Loucy (cell line): ENCODE measurements at regions not wholly inside any gene's neighbourhood (a gene's known extent, or its start where the extent isn't known, plus 50 kb on each side); places are given as distances from the start of the nearest gene placed in this dataset.

Experiments used
- H2AFZ ChIP-seq: fragments of 200-600 bp; sonication (generic); 2 replicates; pipeline ENCODE4 v1.6.0; 2016; ENCODE audit warnings: antibody characterized with exemption, mild to moderate bottlenecking, low read length, moderate library complexity
- H3F3A ChIP-seq: fragments of 200-600 bp; 2 replicates; pipeline ENCODE4 v1.6.0; 2016; ENCODE audit warnings: antibody characterized with exemption, low read depth, mild to moderate bottlenecking
- H3K27me3 ChIP-seq: fragments of 200-600 bp; sonication (generic); 2 replicates; pipeline ENCODE4 v1.6.1; 2014; ENCODE audit warnings: low read length, mild to moderate bottlenecking; ENCODE audit not compliant: insufficient read depth, poor library complexity, severe bottlenecking
- H3K36me3 ChIP-seq: fragments of 200-600 bp; sonication (generic); 2 replicates; pipeline ENCODE4 v1.6.1; 2016; ENCODE audit warnings: low read length; ENCODE audit not compliant: insufficient read depth
- H3K4me1 ChIP-seq: fragments of 200-600 bp; sonication (generic); 2 replicates; pipeline ENCODE4 v1.5.1; 2014; ENCODE audit warnings: low read length, mild to moderate bottlenecking; ENCODE audit not compliant: insufficient read depth, poor library complexity, severe bottlenecking
- H3K4me2 ChIP-seq: fragments of 200-600 bp; sonication (generic); 2 replicates; pipeline ENCODE4 v1.6.0; 2014; ENCODE audit warnings: antibody characterized with exemption, low read length, low read depth, mild to moderate bottlenecking; ENCODE audit not compliant: poor library complexity, severe bottlenecking
- H3K4me3 ChIP-seq: fragments of 200-600 bp; sonication (generic); 2 replicates; pipeline ENCODE4 v1.5.1; 2014; ENCODE audit warnings: low read length, mild to moderate bottlenecking, mixed read lengths; ENCODE audit not compliant: poor library complexity, severe bottlenecking
- H3K79me2 ChIP-seq: fragments of 200-600 bp; sonication (generic); 2 replicates; pipeline ENCODE4 v1.6.1; 2014; ENCODE audit warnings: low read length; ENCODE audit not compliant: insufficient read depth
- H3K9ac ChIP-seq: fragments of 200-600 bp; sonication (generic); 2 replicates; pipeline ENCODE4 v1.6.0; 2014; ENCODE audit warnings: mild to moderate bottlenecking, low read depth, low read length, moderate library complexity; ENCODE audit not compliant: poor library complexity, severe bottlenecking
- H3K9me2 ChIP-seq: fragments of 200-600 bp; sonication (generic); replicated peaks from 2 replicates; pipeline ENCODE4 v1.6.1; 2016; ENCODE audit warnings: low read depth, low read length, mixed read lengths
- H3K9me3 ChIP-seq: fragments of 200-600 bp; sonication (generic); 2 replicates; pipeline ENCODE4 v1.6.1; 2014; ENCODE audit warnings: mild to moderate bottlenecking, antibody characterized with exemption, low read length, low read depth; ENCODE audit not compliant: insufficient read depth
- H4K20me1 ChIP-seq: fragments of 200-600 bp; sonication (generic); 2 replicates; pipeline ENCODE4 v1.6.0; 2014; ENCODE audit warnings: antibody characterized with exemption, low read length, mild to moderate bottlenecking; ENCODE audit not compliant: insufficient read depth, poor library complexity, severe bottlenecking
- CTCF ChIP-seq: fragments of 200-600 bp; sonication (generic); conservative IDR thresholded peaks from 2 replicates; pipeline ENCODE4 v1.5.1; 2014; ENCODE audit warnings: mild to moderate bottlenecking, antibody characterized with exemption, low read length
- EZH2phosphoT487 ChIP-seq: fragments of 200-600 bp; IDR thresholded peaks from 2 replicates; pipeline ENCODE4 v1.6.1; 2018; ENCODE audit warnings: antibody characterized with exemption, mild to moderate bottlenecking, moderate library complexity, borderline replicate concordance

- no peaks in the 10 kb centered on the region for H3K4me1 ChIP-seq
- H3K27me3 ChIP-seq = no peaks in the 10 kb centered on the region
- no peaks in the 10 kb centered on the region for H3K36me3 ChIP-seq
- H3K4me2 ChIP-seq = no peak overlapping the region
- H3K4me3 ChIP-seq = no peak overlapping the region
- H4K20me1 ChIP-seq = no peaks in the 10 kb centered on the region
- no peak overlapping the region for H3K9ac ChIP-seq
- no peaks in the 10 kb centered on the region for H3K9me3 ChIP-seq
- no peak overlapping the region for H2AFZ ChIP-seq
- H3K9me2 ChIP-seq = no peaks in the 10 kb centered on the region
- no peaks in the 10 kb centered on the region for H3K79me2 ChIP-seq
- H3F3A ChIP-seq = no peaks in the 10 kb centered on the region
- TF ChIP-seq EZH2phosphoT487 = no peak
- no peak for TF ChIP-seq CTCF
These were observed 135.6 kb downstream of the TSEN15 start for GRCh38 chr1:184187097-184187496.

- no peak overlapping the region for H3K9ac ChIP-seq
- H3K9me2 ChIP-seq = no peaks in the 10 kb centered on the region
- no peaks in the 10 kb centered on the region for H3K4me1 ChIP-seq
- no peaks in the 10 kb centered on the region for H3K9me3 ChIP-seq
- H3K4me3 ChIP-seq = no peak overlapping the region
- no peaks in the 10 kb centered on the region for H4K20me1 ChIP-seq
- no peak overlapping the region for H2AFZ ChIP-seq
- no peaks in the 10 kb centered on the region for H3K27me3 ChIP-seq
- no peak overlapping the region for H3K4me2 ChIP-seq
- no peaks in the 10 kb centered on the region for H3F3A ChIP-seq
- H3K79me2 ChIP-seq = no peaks in the 10 kb centered on the region
- no peaks in the 10 kb centered on the region for H3K36me3 ChIP-seq
- no peak for TF ChIP-seq CTCF
- no peak for TF ChIP-seq EZH2phosphoT487
These were observed 136.5 kb downstream of the TSEN15 start for GRCh38 chr1:184188037-184188436.

GRCh38 chr1:184189361-184189760 is 137.8 kb downstream of the TSEN15 start:
- Histone ChIP-seq H3K9ac (no peak overlapping the region), H3K4me1 (no peaks in the 10 kb centered on the region)
- TF ChIP-seq CTCF = no peak

More at GRCh38 chr1:184189361-184189760, 137.8 kb downstream of the TSEN15 start:
- Histone ChIP-seq H3K9me3 (no peaks in the 10 kb centered on the region), H3K36me3 (no peaks in the 10 kb centered on the region), H3K9me2 (no peaks in the 10 kb centered on the region), H2AFZ (no peak overlapping the region), H4K20me1 (no peaks in the 10 kb centered on the region), H3F3A (no peaks in the 10 kb centered on the region), H3K79me2 (no peaks in the 10 kb centered on the region), H3K4me2 (no peak overlapping the region), H3K27me3 (no peaks in the 10 kb centered on the region), H3K4me3 (no peak overlapping the region)
